ENCODE measurements at regions not wholly inside any gene's neighbourhood (a gene's known extent, or its start where the extent isn't known, plus 50 kb on each side); places are given as distances from the start of the nearest gene placed in this dataset.

DNA sequence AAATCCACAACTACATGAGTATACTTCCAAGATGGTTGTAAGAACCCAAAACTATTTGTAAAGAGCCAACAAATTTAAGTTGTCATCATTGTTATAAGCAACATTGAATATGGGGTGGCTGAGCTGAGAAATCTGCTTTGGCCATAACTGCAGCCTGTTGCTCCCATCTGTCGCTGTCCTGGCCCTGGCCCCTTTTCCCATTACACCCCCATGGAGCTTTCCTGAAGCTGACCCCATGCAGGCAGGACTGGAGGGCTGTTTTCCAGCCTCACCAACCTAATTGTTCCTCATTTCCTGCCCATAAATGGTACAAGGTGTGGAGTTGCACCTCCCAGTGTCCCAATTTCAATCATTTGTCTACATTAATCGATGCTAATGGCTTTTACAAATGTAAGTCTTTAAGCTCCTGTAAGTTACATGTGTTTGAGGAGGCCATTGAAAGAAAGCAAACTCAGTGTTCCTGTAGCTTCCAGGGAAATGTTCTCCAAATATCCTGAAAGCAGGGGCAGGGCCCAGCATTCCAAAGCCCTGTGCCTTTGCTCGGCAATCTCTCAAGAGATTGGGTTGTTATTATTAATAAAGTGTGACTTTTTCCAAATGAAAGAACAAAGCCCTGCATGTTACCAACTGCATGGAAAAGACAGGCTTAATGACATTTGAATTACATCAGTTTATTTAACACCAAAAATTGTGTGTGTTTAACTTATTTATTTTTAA is 545.9 kb downstream of the PLPP3 start:
- no peak for TF ChIP-seq CTCF (conservative IDR thresholded peaks at IDR 0.05)
- H3K27ac ChIP-seq = no peak overlapping the region

DNA sequence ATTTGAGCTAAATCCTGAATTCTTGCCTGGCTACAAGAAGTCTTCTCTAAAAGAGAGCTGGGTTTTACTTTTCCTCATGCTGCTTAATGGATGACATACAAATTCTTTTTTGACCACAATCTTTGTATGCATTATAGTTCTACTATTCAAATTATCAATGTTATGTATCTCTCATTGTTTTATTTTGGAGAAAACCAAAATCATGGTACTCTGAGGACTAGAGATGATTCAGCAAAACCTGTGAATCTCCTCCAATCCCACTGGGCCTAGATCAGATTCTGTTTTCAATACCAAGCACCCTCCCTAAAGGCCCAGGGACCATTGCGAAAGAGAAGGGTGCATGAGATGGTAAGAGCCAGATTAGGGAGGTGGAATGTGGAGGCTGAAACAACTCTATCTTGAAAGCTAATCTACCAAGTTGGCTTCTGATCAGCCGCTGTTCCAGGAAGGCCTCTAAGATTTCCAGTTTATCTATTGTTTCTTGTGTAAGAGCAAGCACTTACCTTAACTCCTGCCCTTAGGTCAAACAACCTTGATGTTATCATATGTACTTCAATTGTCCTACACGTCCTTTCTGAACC is 547.2 kb downstream of the PLPP3 start:
- H3K27ac ChIP-seq = no peak overlapping the region
- TF ChIP-seq CTCF (conservative IDR thresholded peaks at IDR 0.05) = no peak

- TF ChIP-seq CTCF (conservative IDR thresholded peaks at IDR 0.05) = no peak
- H3K27ac ChIP-seq = no peak overlapping the region
Measured at GRCh38 chr1:56031001-56031400, 548.4 kb downstream of the PLPP3 start.

GRCh38 chr1:56029319-56030003 is 549.9 kb downstream of the PLPP3 start:
- no peak overlapping the region for H3K27ac ChIP-seq
- no peak; the same call in 1 of the 2 replicates for TF ChIP-seq CTCF (conservative IDR thresholded peaks at IDR 0.05)

DNA sequence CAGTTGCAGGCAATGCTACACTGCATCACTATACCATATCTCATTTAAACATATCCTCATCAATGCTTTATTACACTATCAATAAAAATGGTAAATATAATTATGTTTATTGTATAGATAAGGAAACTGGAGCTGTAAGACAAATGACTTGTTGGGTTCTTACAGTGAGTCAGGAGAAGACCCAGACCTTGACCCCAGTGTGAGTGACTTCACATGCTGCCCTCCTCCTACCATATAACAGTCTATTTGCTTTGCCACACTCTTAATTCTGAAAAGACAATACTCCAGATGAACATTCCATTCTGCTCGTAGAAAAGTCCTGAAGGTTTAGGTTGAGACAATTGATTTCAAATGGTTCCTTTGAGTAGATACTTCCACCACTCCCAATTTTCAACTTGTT is 550.5 kb downstream of the PLPP3 start:
- H3K27ac ChIP-seq = no peak overlapping the region
- no peak for TF ChIP-seq CTCF (conservative IDR thresholded peaks at IDR 0.05)

DNA sequence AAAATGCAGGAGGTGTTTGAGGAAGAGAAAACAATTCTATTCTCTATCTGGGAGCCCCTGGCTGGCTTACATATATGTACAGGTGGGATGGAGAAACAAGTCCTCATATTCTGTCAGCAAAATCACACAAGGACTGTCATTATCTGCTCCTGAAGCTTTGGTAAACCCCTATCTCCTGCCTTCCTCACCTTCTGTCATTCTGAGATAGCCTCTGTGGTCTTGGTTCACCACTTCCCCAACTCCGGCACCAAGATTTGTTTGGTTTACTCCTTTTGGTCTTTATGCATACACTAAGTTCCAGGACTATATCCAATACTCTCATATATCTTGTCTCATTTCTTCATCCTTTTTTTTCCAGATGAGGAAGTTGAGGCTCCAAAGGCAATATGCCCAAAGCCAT is 551.1 kb downstream of the PLPP3 start:
- no peak overlapping the region for H3K27ac ChIP-seq
- TF ChIP-seq CTCF (conservative IDR thresholded peaks at IDR 0.05) = no peak

DNA sequence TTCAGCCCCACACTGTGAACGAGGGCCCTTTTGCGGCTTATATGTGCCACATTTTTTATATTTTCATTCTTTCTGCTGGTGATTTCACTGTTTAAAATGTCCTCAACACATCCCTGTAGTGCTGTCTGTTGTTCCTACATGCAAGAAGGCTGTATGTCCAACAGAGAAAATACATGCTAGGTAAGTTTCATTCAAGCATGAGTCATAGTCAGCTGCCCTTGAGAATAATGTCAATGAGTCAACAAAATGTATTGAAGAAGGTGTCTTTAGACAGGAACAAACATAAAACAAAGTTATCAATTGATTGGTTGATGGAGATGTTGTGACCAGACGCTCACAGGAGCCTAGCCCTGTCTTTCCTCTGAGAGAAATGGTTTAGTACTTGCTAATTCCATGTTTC is 553.4 kb downstream of the PLPP3 start:
- no peak overlapping the region for H3K27ac ChIP-seq
- no peak for TF ChIP-seq CTCF (conservative IDR thresholded peaks at IDR 0.05)

All from VCaP (cell line).